Skeletal muscle satellite cell (primary cell): ENCODE measurements at regions not wholly inside any gene's neighbourhood (a gene's known extent, or its start where the extent isn't known, plus 50 kb on each side); places are given as distances from the start of the nearest gene placed in this dataset.

Experiments used
- H3K27me3 ChIP-seq: 2 replicates; pipeline ENCODE4 v1.7.0; 2013; ENCODE audit warnings: low read length; ENCODE audit not compliant: control insufficient read depth, insufficient read depth
- H3K36me3 ChIP-seq: 2 replicates; pipeline ENCODE4 v1.7.0; 2013; ENCODE audit warnings: mild to moderate bottlenecking, control low read depth, low read length; ENCODE audit not compliant: insufficient read depth
- H3K4me1 ChIP-seq: 2 replicates; pipeline ENCODE4 v1.7.0; 2013; ENCODE audit warnings: low read length; ENCODE audit not compliant: control insufficient read depth, insufficient read depth
- H3K4me2 ChIP-seq: 2 replicates; pipeline ENCODE4 v1.7.0; 2013; ENCODE audit warnings: mild to moderate bottlenecking, low read length
- H3K4me3 ChIP-seq: 2 replicates; pipeline ENCODE4 v1.7.0; 2013; ENCODE audit warnings: low read length
- H3K9ac ChIP-seq: 2 replicates; pipeline ENCODE4 v1.7.0; 2013; ENCODE audit warnings: mild to moderate bottlenecking, low read depth, low read length, moderate library complexity
- H3K9me3 ChIP-seq: replicated peaks from 2 replicates; pipeline ENCODE4 v1.7.0; 2013; ENCODE audit warnings: mild to moderate bottlenecking, control low read depth, low read length

GRCh38 chr6:92126983-92127382, 1292.4 kb downstream of the EPHA7 start:
- H3K27me3 ChIP-seq: no peaks in the 10 kb centered on the region
- H3K4me2 ChIP-seq: no peak overlapping the region
- no peak overlapping the region for H3K4me3 ChIP-seq
- no peaks in the 10 kb centered on the region for H3K4me1 ChIP-seq
- no peaks in the 10 kb centered on the region for H3K36me3 ChIP-seq
- H3K9ac ChIP-seq: no peak overlapping the region
- H3K9me3 ChIP-seq: no peaks in the 10 kb centered on the region

- Histone ChIP-seq H3K4me3 (no peak overlapping the region), H3K36me3 (no peaks in the 10 kb centered on the region), H3K4me2 (no peak overlapping the region), H3K27me3 (no peaks in the 10 kb centered on the region), H3K4me1 (no peaks in the 10 kb centered on the region), H3K9me3 (no peaks in the 10 kb centered on the region), H3K9ac (no peak overlapping the region)
Observed at GRCh38 chr6:92126088-92126487, 1293.3 kb downstream of the EPHA7 start.

- no peaks in the 10 kb centered on the region for H3K9me3 ChIP-seq
- H3K4me1 ChIP-seq: no peaks in the 10 kb centered on the region
- no peaks in the 10 kb centered on the region for H3K36me3 ChIP-seq
- H3K9ac ChIP-seq: no peak overlapping the region
- H3K4me3 ChIP-seq: no peak overlapping the region
- no peak overlapping the region for H3K4me2 ChIP-seq
- no peaks in the 10 kb centered on the region for H3K27me3 ChIP-seq
Observed at GRCh38 chr6:92125681-92126080, 1293.7 kb downstream of the EPHA7 start.

GRCh38 chr6:92124200-92124651, 1295.1 kb downstream of the EPHA7 start:
- Histone ChIP-seq H3K4me3 (no peak overlapping the region), H3K4me2 (peak overlapping the region; percentile 40), H3K36me3 (no peaks in the 10 kb centered on the region), H3K27me3 (no peaks in the 10 kb centered on the region), H3K9ac (no peak overlapping the region), H3K9me3 (no peaks in the 10 kb centered on the region), H3K4me1 (no peaks in the 10 kb centered on the region)

GRCh38 chr6:92122746-92123145, 1296.6 kb downstream of the EPHA7 start:
- H3K36me3 ChIP-seq: no peaks in the 10 kb centered on the region
- no peak overlapping the region for H3K4me2 ChIP-seq
- H3K4me3 ChIP-seq: no peak overlapping the region
- H3K9me3 ChIP-seq: no peaks in the 10 kb centered on the region
- no peak overlapping the region for H3K9ac ChIP-seq
- H3K4me1 ChIP-seq: no peaks in the 10 kb centered on the region
- no peaks in the 10 kb centered on the region for H3K27me3 ChIP-seq

- Histone ChIP-seq H3K4me2 (no peak overlapping the region), H3K9ac (no peak overlapping the region), H3K36me3 (no peaks in the 10 kb centered on the region), H3K9me3 (no peaks in the 10 kb centered on the region), H3K27me3 (no peaks in the 10 kb centered on the region), H3K4me3 (no peak overlapping the region), H3K4me1 (no peaks in the 10 kb centered on the region)
Observed at GRCh38 chr6:92121228-92121627, 1298.1 kb downstream of the EPHA7 start.

GRCh38 chr6:92117800-92118199, 1301.6 kb downstream of the EPHA7 start:
- Histone ChIP-seq H3K4me2 (no peak overlapping the region), H3K27me3 (no peaks in the 10 kb centered on the region), H3K36me3 (no peaks in the 10 kb centered on the region), H3K9me3 (no peaks in the 10 kb centered on the region), H3K4me1 (no peaks in the 10 kb centered on the region), H3K9ac (no peak overlapping the region), H3K4me3 (no peak overlapping the region)

- Histone ChIP-seq H3K4me2 (no peak overlapping the region), H3K9ac (no peak overlapping the region), H3K9me3 (no peaks in the 10 kb centered on the region), H3K27me3 (no peaks in the 10 kb centered on the region), H3K4me3 (no peak overlapping the region), H3K36me3 (no peaks in the 10 kb centered on the region), H3K4me1 (no peaks in the 10 kb centered on the region)
Observed at GRCh38 chr6:92114797-92115196, 1304.6 kb downstream of the EPHA7 start.

- no peak overlapping the region for H3K4me3 ChIP-seq
- no peaks in the 10 kb centered on the region for H3K4me1 ChIP-seq
- H3K9me3 ChIP-seq: no peaks in the 10 kb centered on the region
- no peak overlapping the region for H3K9ac ChIP-seq
- no peak overlapping the region for H3K4me2 ChIP-seq
- no peaks in the 10 kb centered on the region for H3K27me3 ChIP-seq
- no peaks in the 10 kb centered on the region for H3K36me3 ChIP-seq
Observed at GRCh38 chr6:92114091-92114675, 1305.2 kb downstream of the EPHA7 start.

- Histone ChIP-seq H3K4me1 (no peaks in the 10 kb centered on the region), H3K9me3 (no peaks in the 10 kb centered on the region), H3K36me3 (no peaks in the 10 kb centered on the region), H3K4me2 (no peak overlapping the region), H3K9ac (no peak overlapping the region), H3K4me3 (no peak overlapping the region), H3K27me3 (no peaks in the 10 kb centered on the region)
Observed at GRCh38 chr6:92111386-92111785, 1308.0 kb downstream of the EPHA7 start.

GRCh38 chr6:92110403-92110802, 1309.0 kb downstream of the EPHA7 start:
- Histone ChIP-seq H3K36me3 (no peaks in the 10 kb centered on the region), H3K4me1 (no peaks in the 10 kb centered on the region), H3K27me3 (no peaks in the 10 kb centered on the region), H3K4me2 (no peak overlapping the region), H3K9ac (no peak overlapping the region), H3K9me3 (no peaks in the 10 kb centered on the region), H3K4me3 (no peak overlapping the region)

- Histone ChIP-seq H3K36me3 (no peaks in the 10 kb centered on the region), H3K4me1 (no peaks in the 10 kb centered on the region), H3K4me3 (no peak overlapping the region), H3K9ac (no peak overlapping the region), H3K27me3 (no peaks in the 10 kb centered on the region), H3K4me2 (no peak overlapping the region), H3K9me3 (no peaks in the 10 kb centered on the region)
Observed at GRCh38 chr6:92109956-92110355, 1309.4 kb downstream of the EPHA7 start.
